HepG2 (cell line): ENCODE measurements at regions not wholly inside any gene's neighbourhood (a gene's known extent, or its start where the extent isn't known, plus 50 kb on each side); places are given as distances from the start of the nearest gene placed in this dataset.

Source experiments
- ATAC-seq: fragments of 200-7000 bp; cut with Tn5 transposase; 3 replicates; pipeline ENCODE4 v1.9.1; 2020; ENCODE audit warnings: mild to moderate bottlenecking, moderate library complexity
- BruUV-seq: library from RNA; stranded (reverse); fragments of 400-500 nt; replicated peaks from 2 replicates; lab custom pipeline; 2021; lab: Mats Ljungman, UMichigan
- CTCF ChIA-PET: fragments of 300-600 bp; formaldehyde crosslinking; extraction: SDS; loops from one replicate; lab custom pipeline; 2021; ENCODE audit warnings: low total read pairs, inconsistent platforms, low intra/inter-chr PET ratio; lab: Yijun Ruan, JAX
- POLR2A ChIA-PET: fragments of 350-600 bp; sonication (Branson Sonifier 250); formaldehyde crosslinking; loops from one replicate; lab custom pipeline; 2020; ENCODE audit warnings: antibody characterized with exemption, inconsistent platforms; lab: Yijun Ruan, JAX
- DNase-seq: peaks from one replicate; pipeline ENCODE4 v3.0.0-alpha.2; 2015; ENCODE audit warnings: low spot score
- FAIRE-seq: peaks from 3 replicates; lab custom pipeline; 2011; peaks lifted over from hg19 to GRCh38; lab: Jason Lieb, UNC
- H2AFZ ChIP-seq: one replicate; pipeline ENCODE4 v1.6.1; 2011; ENCODE audit warnings: low read length, inconsistent platforms
- H3K27ac ChIP-seq: fragments of 300-600 bp; 3 replicates; pipeline ENCODE4 v1.8.0; 2011; ENCODE audit warnings: mixed run types, mild to moderate bottlenecking, mixed read lengths, low read length, inconsistent platforms; ENCODE audit not compliant: insufficient read depth; ENCODE audit errors: extremely low read length
- H3K27me3 ChIP-seq, 2 experiments: fragments of 200-600 bp in 1 of 2; 2 replicates in 1 of 2; 3 replicates in 1 of 2; pipeline versions ENCODE4 v1.6.0 to v1.8.0; 2011; ENCODE audit warnings: low read length in 2 of 2, mild to moderate bottlenecking in 2 of 2, moderate library complexity in 2 of 2, inconsistent platforms in 1 of 2; ENCODE audit not compliant: insufficient read depth in 2 of 2, control insufficient read depth in 1 of 2
- H3K36me3 ChIP-seq, 2 experiments: fragments of 200-600 bp in 1 of 2; replicated peaks in 1 of 2; 2 replicates in 1 of 2; 3 replicates in 1 of 2; pipeline versions ENCODE4 v1.5.1 to v1.8.0; 2011; ENCODE audit warnings: low read length in 2 of 2, inconsistent platforms in 1 of 2; ENCODE audit not compliant: insufficient read depth in 2 of 2, control insufficient read depth in 1 of 2
- H3K4me1 ChIP-seq: 2 replicates; pipeline ENCODE4 v1.5.1; 2012; ENCODE audit warnings: low read length, inconsistent platforms; ENCODE audit not compliant: insufficient read depth
- H3K4me2 ChIP-seq: 2 replicates; pipeline ENCODE4 v1.6.0; 2011; ENCODE audit warnings: low read depth, low read length, inconsistent platforms
- H3K4me3 ChIP-seq, 3 experiments: fragments of 200-600 bp in 1 of 3; sonication (generic), shearing (Covaris generic) in 1 of 3; replicated peaks in 1 of 3; 2 replicates each; pipeline ENCODE4 v1.5.1; 2011 to 2016; ENCODE audit warnings: low read length in 3 of 3, inconsistent platforms in 2 of 3, low read depth in 2 of 3, mild to moderate bottlenecking in 2 of 3, control low read depth in 1 of 3, mixed read lengths in 1 of 3; ENCODE audit not compliant: insufficient read depth in 1 of 3
- H3K79me2 ChIP-seq: one replicate; pipeline ENCODE4 v1.6.1; 2011; ENCODE audit warnings: low read length, inconsistent platforms; ENCODE audit not compliant: insufficient read depth
- H3K9ac ChIP-seq: 2 replicates; pipeline ENCODE4 v1.6.0; 2011; ENCODE audit warnings: mild to moderate bottlenecking, low read depth, low read length, inconsistent platforms; ENCODE audit not compliant: insufficient read depth
- H3K9me3 ChIP-seq: 2 replicates; pipeline ENCODE4 v1.5.1; 2012; ENCODE audit warnings: mild to moderate bottlenecking, low read length
- H4K20me1 ChIP-seq: 2 replicates; pipeline ENCODE4 v1.6.0; 2011; ENCODE audit warnings: inconsistent platforms, mild to moderate bottlenecking, low read length, moderate library complexity; ENCODE audit not compliant: insufficient read depth
- FOXJ3 ChIP-seq: sonication (generic); formaldehyde crosslinking; IDR thresholded peaks from 2 replicates; pipeline ENCODE4 v1.4.0; 2020; ENCODE audit warnings: missing genetic modification reagents, mild to moderate bottlenecking, borderline replicate concordance
- TBP ChIP-seq: sonication (generic); formaldehyde crosslinking; IDR thresholded peaks from 2 replicates; pipeline ENCODE4 v1.5.0; 2020; ENCODE audit warnings: missing genetic modification reagents
- THRA ChIP-seq: sonication (generic); formaldehyde crosslinking; IDR thresholded peaks from 2 replicates; pipeline ENCODE4 v1.4.0; 2020; ENCODE audit warnings: missing genetic modification reagents, borderline replicate concordance
- ZBTB25 ChIP-seq: IDR thresholded peaks from 2 replicates; pipeline ENCODE4 v1.6.1; 2018; ENCODE audit warnings: missing genetic modification reagents
- ZNF335 ChIP-seq: sonication (generic); formaldehyde crosslinking; IDR thresholded peaks from 2 replicates; pipeline ENCODE4 v1.4.0; 2020; ENCODE audit warnings: missing genetic modification reagents
- WGBS: methylation state at CpG from one replicate; pipeline ENCODE4 v1.1.6; 2017; ENCODE audit warnings: low lambda C conversion rate; 5-methylcytosine and 5-hydroxymethylcytosine counted together
- in situ Hi-C: cut with HindIII; loops from 2 replicates; pipeline ENCODE4 v1.10.0; 2017; ENCODE audit warnings: low pct_unique_long_range_greater_than_20kb; ENCODE audit not compliant: extremely low pct_ligation_motif_present
- intact Hi-C: fragments of 100-400 bp; cut with micrococcal nuclease; formaldehyde crosslinking; loops from one replicate; pipeline ENCODE4 v1.10.0; 2022; ENCODE audit not compliant: unreplicated experiment

GRCh38 chr12:11592484-11592883 lies 57.0 kb upstream of the ETV6 start:
- FAIRE-seq = no peak
- WGBS = 60% methylated on average over 8 of the region's 11 CpGs

More at GRCh38 chr12:11592484-11592883, 57.0 kb upstream of the ETV6 start:
- intact Hi-C loops (no loop called here), in situ Hi-C loops (no loop called here)
- no peak overlapping the region for H3K4me3 ChIP-seq
- H2AFZ ChIP-seq = no peak overlapping the region
- H3K27me3 ChIP-seq = peaks cover 3 to 8% of the 10 kb centered on the region in 2 experiments; a peak in 3 of 5 replicates
- H3K4me2 ChIP-seq = no peak overlapping the region
- TF ChIP-seq ZNF335 (CRISPR knock-in tag) = no peak
- TF ChIP-seq TBP (CRISPR knock-in tag) = no peak
- TF ChIP-seq ZBTB25 = no peak
- no peak for TF ChIP-seq THRA (CRISPR knock-in tag)
- TF ChIP-seq FOXJ3 (CRISPR knock-in tag) = no peak
- DNase-seq (no peak), ATAC-seq (no peak)
- no peak overlapping the region for H3K27ac ChIP-seq
- CTCF ChIA-PET = no interaction called here
- no TSS peak for BruUV-seq
- no peaks in the 10 kb centered on the region for H3K4me1 ChIP-seq
- no peaks in the 10 kb centered on the region for H3K79me2 ChIP-seq
- no peaks in the 10 kb centered on the region for H4K20me1 ChIP-seq
- no peaks in the 10 kb centered on the region for H3K36me3 ChIP-seq
- POLR2A ChIA-PET = no interaction called here
- no peak overlapping the region for H3K9ac ChIP-seq
- no peaks in the 10 kb centered on the region for H3K9me3 ChIP-seq
